Natural killer cell treated with Interleukin-12 subunit alpha and Interleukin-12 subunit beta and Interleukin-15 and Interleukin-18, amount 100 ng/mL, for 72 hours (primary cell): ENCODE measurements at regions not wholly inside any gene's neighbourhood (a gene's known extent, or its start where the extent isn't known, plus 50 kb on each side); places are given as distances from the start of the nearest gene placed in this dataset.

Experiments
- ATAC-seq, 2 donors: fragments of 150-1000 bp; cut with Tn5 transposase in 1 of 2; sonication (Bioruptor Pico), chemical (Tn5 transposase) in 1 of 2; 2 replicates each; pipeline ENCODE4 v1.10.0; 2021
- DNase-seq: peaks from one replicate; pipeline ENCODE4 v3.0.0; 2022; ENCODE audit warnings: low spot score
- H3K27ac Mint-ChIP-seq, 2 donors: 1 replicate in 1 of 2; 2 replicates in 1 of 2; pipeline ENCODE4 v1.8.0; 2022; ENCODE audit warnings: mixed read lengths in 2 of 2, mild to moderate bottlenecking in 1 of 2, moderate library complexity in 1 of 2
- H3K27me3 Mint-ChIP-seq, 2 donors: 1 replicate in 1 of 2; 2 replicates in 1 of 2; pipeline ENCODE4 v1.8.0; 2022; ENCODE audit warnings: mixed read lengths in 2 of 2
- H3K36me3 Mint-ChIP-seq: one replicate; pipeline ENCODE4 v1.8.0; 2022; ENCODE audit warnings: mixed read lengths
- H3K4me1 Mint-ChIP-seq, 2 donors: 1 replicate in 1 of 2; 2 replicates in 1 of 2; pipeline ENCODE4 v1.8.0; 2022; ENCODE audit warnings: low read depth in 2 of 2, mixed read lengths in 2 of 2, mild to moderate bottlenecking in 1 of 2
- H3K4me3 Mint-ChIP-seq: one replicate; pipeline ENCODE4 v1.8.0; 2022; ENCODE audit warnings: mixed read lengths
- H3K9me3 Mint-ChIP-seq: 2 replicates; pipeline ENCODE4 v1.8.0; 2022; ENCODE audit warnings: mixed read lengths

- Mint-ChIP-seq H3K36me3 (peaks cover 8% of the 10 kb centered on the region), H3K4me3 (peak overlapping the region; percentile 49), H3K27ac (peak overlapping the region; percentile 11 to 84), H3K9me3 (no peaks in the 10 kb centered on the region), H3K27me3 (peaks cover 0 to 3% of the 10 kb centered on the region in 2 donors), H3K4me1 (peaks cover 17 to 64% of the 10 kb centered on the region in 2 donors)
- peak; percentile 35 to 73 for ATAC-seq
- no peak for DNase-seq
Measured at GRCh38 chr6:105791583-105792318, 294.4 kb upstream of the PRDM1 start.

GRCh38 chr6:105791179-105791578 lies 295.0 kb upstream of the PRDM1 start:
- Mint-ChIP-seq H3K36me3 (peaks cover 8% of the 10 kb centered on the region), H3K4me3 (peak overlapping the region; percentile 49), H3K4me1 (peaks cover 17 to 67% of the 10 kb centered on the region in 2 donors), H3K27me3 (peaks cover 0 to 3% of the 10 kb centered on the region in 2 donors), H3K27ac (peak overlapping the region; percentile 11 to 84), H3K9me3 (no peaks in the 10 kb centered on the region)
- ATAC-seq (no peak), DNase-seq (no peak)

GRCh38 chr6:105790635-105791034 lies 295.5 kb upstream of the PRDM1 start:
- Mint-ChIP-seq H3K9me3 (no peaks in the 10 kb centered on the region), H3K27ac (peak overlapping the region; percentile 11 to 84), H3K4me1 (peaks cover 21 to 67% of the 10 kb centered on the region in 2 donors), H3K27me3 (peaks cover 0 to under 1% of the 10 kb centered on the region in 2 donors), H3K36me3 (peaks cover 8% of the 10 kb centered on the region), H3K4me3 (no peak overlapping the region)
- ATAC-seq (no peak), DNase-seq (no peak)

DNA sequence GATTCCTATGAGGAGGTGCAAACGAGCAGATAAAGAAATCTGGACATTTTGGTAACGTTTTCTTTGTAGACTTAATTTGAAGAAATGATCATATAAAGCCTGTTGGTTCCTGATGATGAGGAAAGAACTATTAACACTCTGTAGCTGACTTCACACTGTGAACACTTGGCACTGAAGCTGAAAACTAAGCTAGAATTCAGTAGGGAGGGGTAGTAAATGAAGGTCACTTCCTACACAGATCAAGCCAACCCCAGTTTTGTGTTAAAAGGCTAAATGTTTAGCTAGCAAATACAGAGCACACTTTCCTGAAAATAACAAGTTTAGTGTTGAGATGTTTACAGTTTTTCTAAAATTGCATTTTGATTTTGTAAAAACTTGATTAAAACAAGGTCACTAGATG lies 296.2 kb upstream of the PRDM1 start:
- ATAC-seq = no peak
- Mint-ChIP-seq H3K36me3 (peaks cover 8% of the 10 kb centered on the region), H3K4me1 (peaks cover 24 to 67% of the 10 kb centered on the region in 2 donors)

DNA sequence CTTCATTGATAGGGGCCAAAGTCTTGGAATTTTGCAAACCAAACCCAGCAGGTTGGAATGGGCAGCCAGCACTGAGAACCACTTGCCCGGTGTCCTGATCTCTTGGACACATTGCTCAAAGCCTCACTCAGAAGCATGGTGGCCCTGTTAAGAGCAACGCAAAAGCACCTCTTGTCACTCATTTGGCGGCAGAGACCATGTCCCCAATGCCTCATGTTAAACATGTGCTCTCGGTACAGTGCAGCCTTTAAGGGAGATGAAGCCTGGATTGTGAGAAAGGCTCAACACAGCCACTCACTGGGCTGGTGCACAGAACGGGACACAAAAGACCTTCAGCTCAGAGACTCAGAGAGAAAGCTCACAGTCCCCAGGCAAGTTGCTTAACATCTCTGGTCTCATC lies 298.4 kb upstream of the PRDM1 start:
- DNase-seq (no peak), ATAC-seq (no peak)
- Mint-ChIP-seq H3K9me3 (no peaks in the 10 kb centered on the region), H3K27ac (peak overlapping the region in 1 of 2 donors; percentile 66), H3K4me1 (peaks cover 19 to 50% of the 10 kb centered on the region in 2 donors), H3K36me3 (peaks cover 8% of the 10 kb centered on the region), H3K27me3 (peaks cover 0 to 2% of the 10 kb centered on the region in 2 donors), H3K4me3 (peak overlapping the region; percentile 71)

More for the DNA sequence above, 296.2 kb upstream of the PRDM1 start:
- Mint-ChIP-seq H3K9me3 (no peaks in the 10 kb centered on the region), H3K27me3 (no peaks in the 10 kb centered on the region), H3K27ac (no peak overlapping the region), H3K4me3 (no peak overlapping the region)
- no peak for DNase-seq

DNA sequence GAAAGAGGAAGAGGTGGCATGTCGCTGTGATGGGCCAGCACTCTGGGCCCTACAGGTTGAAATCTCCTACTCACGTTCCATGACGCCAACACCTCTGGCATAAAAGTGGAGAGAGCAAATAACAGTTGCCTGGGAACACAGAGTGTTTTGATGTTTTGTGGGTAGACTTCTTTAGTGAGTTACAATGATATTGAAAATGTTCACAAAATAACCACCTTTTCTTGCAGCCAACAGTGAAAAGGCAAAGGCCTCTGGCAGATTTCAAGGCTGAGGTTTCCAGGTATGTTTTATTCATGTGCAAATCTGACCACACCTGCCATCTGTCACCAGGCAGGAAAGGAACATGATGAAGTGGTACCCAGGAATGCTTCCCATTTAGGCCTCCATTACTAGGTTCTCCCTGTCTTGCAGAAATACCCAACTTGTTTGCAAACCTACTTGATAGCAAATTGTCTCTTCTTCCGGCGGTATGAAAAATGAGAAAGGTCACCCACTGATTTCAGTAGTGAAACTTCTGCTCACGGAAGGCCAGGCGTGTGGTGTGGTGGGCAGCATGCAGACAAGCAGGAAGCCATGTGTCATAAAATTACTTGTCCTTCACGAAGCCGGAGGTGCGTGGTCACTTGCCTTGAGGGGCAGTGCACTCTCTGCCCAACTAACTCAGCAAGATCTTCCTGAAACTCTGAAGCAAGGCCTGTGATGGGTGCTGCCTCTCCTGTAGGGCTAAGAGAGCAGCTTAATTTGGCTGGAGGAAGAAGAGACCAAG lies 299.1 kb upstream of the PRDM1 start:
- Mint-ChIP-seq H3K36me3 (peaks cover 8% of the 10 kb centered on the region), H3K27ac (peak overlapping the region in 1 of 2 donors; percentile 66), H3K4me1 (peaks cover 16 to 51% of the 10 kb centered on the region in 2 donors), H3K9me3 (no peaks in the 10 kb centered on the region), H3K4me3 (peak overlapping the region; percentile 71), H3K27me3 (peaks cover 0 to 2% of the 10 kb centered on the region in 2 donors)
- ATAC-seq (peak; percentile 77 to 84), DNase-seq (no peak)

- Mint-ChIP-seq H3K27me3 (peaks cover 0 to 2% of the 10 kb centered on the region in 2 donors), H3K9me3 (no peaks in the 10 kb centered on the region), H3K27ac (peak overlapping the region in 1 of 2 donors; percentile 66), H3K4me1 (peaks cover 10 to 45% of the 10 kb centered on the region in 2 donors), H3K36me3 (peaks cover 8% of the 10 kb centered on the region), H3K4me3 (peak overlapping the region; percentile 71)
- no peak for DNase-seq
- no peak for ATAC-seq
Measured at GRCh38 chr6:105786449-105786848, 299.7 kb upstream of the PRDM1 start.

DNA sequence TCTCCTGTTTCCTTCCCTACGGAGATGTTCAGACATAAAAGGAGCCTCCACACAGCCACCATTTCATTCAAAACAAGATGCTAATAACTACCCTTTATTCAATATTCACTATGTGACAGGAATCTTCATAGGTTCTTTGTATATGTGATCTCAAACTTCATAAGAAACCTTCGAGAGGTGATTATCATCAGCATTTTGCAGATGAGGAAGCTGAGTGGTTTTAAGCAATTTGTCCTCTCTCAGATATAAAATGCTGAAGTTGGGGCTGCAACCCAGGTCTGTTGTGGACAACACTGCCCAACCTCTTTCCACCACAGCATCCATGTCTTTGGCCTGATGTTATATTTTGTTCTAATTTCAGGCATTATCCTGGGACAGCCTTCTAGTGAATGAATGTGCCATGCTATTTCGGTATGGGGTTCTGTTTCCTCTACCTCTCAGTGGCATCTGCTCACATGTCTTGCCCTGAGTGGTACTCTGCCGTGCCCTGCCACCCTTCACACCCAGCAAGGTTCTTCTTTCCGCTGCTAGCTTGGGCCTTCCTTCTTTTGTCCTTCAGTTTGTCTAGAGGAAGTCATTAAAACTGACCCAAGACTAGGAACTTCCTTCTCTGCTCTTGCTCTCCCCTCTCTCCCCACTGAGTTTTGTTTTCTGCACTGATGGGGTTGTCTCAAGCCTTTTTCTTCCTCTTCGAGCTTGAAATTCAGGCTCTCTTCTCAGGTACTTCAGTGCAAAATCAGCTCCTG lies 300.9 kb upstream of the PRDM1 start:
- no peak overlapping the region for H3K4me3 Mint-ChIP-seq
- peaks cover 0 to 2% of the 10 kb centered on the region in 2 donors for H3K27me3 Mint-ChIP-seq
- peaks cover 8% of the 10 kb centered on the region for H3K36me3 Mint-ChIP-seq
- no peak for DNase-seq
- H3K4me1 Mint-ChIP-seq = peaks cover 9 to 40% of the 10 kb centered on the region in 2 donors
- H3K9me3 Mint-ChIP-seq = no peaks in the 10 kb centered on the region
- peak overlapping the region; percentile 5 to 41 for H3K27ac Mint-ChIP-seq
- ATAC-seq = peak in 1 of 2 donors; percentile 24

- Mint-ChIP-seq H3K4me3 (no peak overlapping the region), H3K9me3 (no peaks in the 10 kb centered on the region), H3K27ac (no peak overlapping the region), H3K27me3 (peaks cover 0 to 2% of the 10 kb centered on the region in 2 donors), H3K4me1 (peaks cover 9 to 34% of the 10 kb centered on the region in 2 donors), H3K36me3 (peaks cover 8% of the 10 kb centered on the region)
- no peak for ATAC-seq
- no peak for DNase-seq
Measured at GRCh38 chr6:105784179-105784578, 302.0 kb upstream of the PRDM1 start.

- H3K27me3 Mint-ChIP-seq = peaks cover 0 to 2% of the 10 kb centered on the region in 2 donors
- no peak for ATAC-seq
- no peak for DNase-seq
- H3K27ac Mint-ChIP-seq = no peak overlapping the region
- H3K36me3 Mint-ChIP-seq = peaks cover 8% of the 10 kb centered on the region
- no peaks in the 10 kb centered on the region for H3K9me3 Mint-ChIP-seq
- H3K4me1 Mint-ChIP-seq = peaks cover 9 to 34% of the 10 kb centered on the region in 2 donors
- no peak overlapping the region for H3K4me3 Mint-ChIP-seq
Measured at GRCh38 chr6:105783333-105783935, 302.7 kb upstream of the PRDM1 start.

GRCh38 chr6:105781915-105782314 lies 304.2 kb upstream of the PRDM1 start:
- ATAC-seq = no peak
- Mint-ChIP-seq H3K9me3 (no peaks in the 10 kb centered on the region), H3K27ac (no peak overlapping the region), H3K27me3 (peaks cover 0 to 2% of the 10 kb centered on the region in 2 donors), H3K4me3 (no peak overlapping the region), H3K36me3 (peaks cover under 1% of the 10 kb centered on the region), H3K4me1 (peaks cover 9 to 19% of the 10 kb centered on the region in 2 donors)
- no peak for DNase-seq

DNA sequence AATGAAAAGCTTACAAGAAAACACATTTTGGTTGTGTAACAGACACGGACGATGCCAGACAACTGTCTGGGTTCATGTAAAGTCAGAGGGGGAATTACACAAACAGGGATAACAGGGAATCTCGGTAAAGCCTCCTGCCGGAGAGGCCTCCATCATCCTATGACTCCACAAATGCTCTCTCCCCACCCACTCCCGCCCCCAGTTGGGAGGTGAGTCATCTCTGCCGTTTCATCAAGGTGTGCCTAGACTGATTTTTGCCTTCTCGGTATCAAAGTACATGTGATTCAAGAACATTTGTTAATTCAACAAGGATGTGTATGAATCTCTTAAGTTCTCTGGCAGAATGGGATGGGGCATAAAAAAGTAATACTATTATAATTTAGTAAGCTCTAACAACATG lies 304.9 kb upstream of the PRDM1 start:
- Mint-ChIP-seq H3K4me1 (peaks cover 9 to 14% of the 10 kb centered on the region in 2 donors), H3K27ac (no peak overlapping the region), H3K36me3 (no peaks in the 10 kb centered on the region), H3K27me3 (peaks cover 0 to 2% of the 10 kb centered on the region in 2 donors), H3K9me3 (no peaks in the 10 kb centered on the region), H3K4me3 (no peak overlapping the region)
- ATAC-seq (no peak), DNase-seq (no peak)

- Mint-ChIP-seq H3K9me3 (no peaks in the 10 kb centered on the region), H3K27me3 (peaks cover 0 to 2% of the 10 kb centered on the region in 2 donors), H3K4me1 (peaks cover 3 to 7% of the 10 kb centered on the region in 2 donors), H3K4me3 (no peak overlapping the region), H3K27ac (no peak overlapping the region), H3K36me3 (peaks cover 2% of the 10 kb centered on the region)
- no peak for ATAC-seq
- DNase-seq = no peak
Measured at GRCh38 chr6:105780146-105780860, 305.8 kb upstream of the PRDM1 start.
